Activated naive CD4-positive, alpha-beta T cell treated with anti-CD3 and anti-CD28 coated beads, Interleukin-2, amount 50 U/mL, for 72 hours (primary cell): ENCODE measurements at regions not wholly inside any gene's neighbourhood (a gene's known extent, or its start where the extent isn't known, plus 50 kb on each side); places are given as distances from the start of the nearest gene placed in this dataset.

ENCODE experiments used
- ATAC-seq, 2 donors: fragments of 150-1000 bp; cut with Tn5 transposase; 2 replicates each; pipeline ENCODE4 v1.10.0; 2021; ENCODE audit warnings: mild to moderate bottlenecking in 2 of 2, moderate library complexity in 2 of 2
- DNase-seq, 2 donors: peaks; one replicate each; pipeline ENCODE4 v3.0.0; 2021 to 2022; ENCODE audit warnings: low spot score in 2 of 2
- H3K27ac Mint-ChIP-seq, 2 donors: one replicate each; pipeline ENCODE4 v1.8.0; 2022; ENCODE audit warnings: mild to moderate bottlenecking in 2 of 2, mixed read lengths in 2 of 2
- H3K36me3 Mint-ChIP-seq, 2 donors: one replicate each; pipeline ENCODE4 v1.8.0; 2022; ENCODE audit warnings: mixed read lengths in 2 of 2
- H3K9me3 Mint-ChIP-seq, 2 donors: one replicate each; pipeline ENCODE4 v1.8.0; 2022; ENCODE audit warnings: mixed read lengths in 2 of 2

GRCh38 chr3:10555263-10555662, 49.9 kb upstream of the ATP2B2 start:
- H3K27ac Mint-ChIP-seq, result no peak overlapping the region
- H3K9me3 Mint-ChIP-seq, result no peaks in the 10 kb centered on the region
- no peaks in the 10 kb centered on the region for H3K36me3 Mint-ChIP-seq

GRCh38 chr3:10556312-10556711, 50.9 kb upstream of the ATP2B2 start:
- ATAC-seq, result no peak
- Mint-ChIP-seq H3K36me3 (no peaks in the 10 kb centered on the region), H3K9me3 (no peaks in the 10 kb centered on the region), H3K27ac (no peak overlapping the region)
- DNase-seq, result peak in 1 of 2 donors; percentile 23

More at GRCh38 chr3:10555263-10555662, 49.9 kb upstream of the ATP2B2 start:
- ATAC-seq, result no peak
- peak in 1 of 2 donors; percentile 28 for DNase-seq

GRCh38 chr3:10557250-10557649, 51.9 kb upstream of the ATP2B2 start:
- H3K27ac Mint-ChIP-seq, result no peak overlapping the region
- no peaks in the 10 kb centered on the region for H3K36me3 Mint-ChIP-seq
- DNase-seq (peak in 1 of 2 donors; percentile 34), ATAC-seq (no peak)
- no peaks in the 10 kb centered on the region for H3K9me3 Mint-ChIP-seq

- H3K36me3 Mint-ChIP-seq, result no peaks in the 10 kb centered on the region
- H3K27ac Mint-ChIP-seq, result no peak overlapping the region
- peak; percentile 34 to 93 for ATAC-seq
- H3K9me3 Mint-ChIP-seq, result no peaks in the 10 kb centered on the region
- peak in 1 of 2 donors; percentile 55 for DNase-seq
These were observed 52.5 kb upstream of the ATP2B2 start for GRCh38 chr3:10557781-10558373.

GRCh38 chr3:10558736-10559135, 53.4 kb upstream of the ATP2B2 start:
- no peaks in the 10 kb centered on the region for H3K9me3 Mint-ChIP-seq
- no peak overlapping the region for H3K27ac Mint-ChIP-seq
- no peak for ATAC-seq
- no peak for DNase-seq
- H3K36me3 Mint-ChIP-seq, result no peaks in the 10 kb centered on the region

- H3K27ac Mint-ChIP-seq, result no peak overlapping the region
- no peaks in the 10 kb centered on the region for H3K9me3 Mint-ChIP-seq
- DNase-seq (peak in 1 of 2 donors; percentile 18), ATAC-seq (no peak)
- no peaks in the 10 kb centered on the region for H3K36me3 Mint-ChIP-seq
These were observed 54.9 kb upstream of the ATP2B2 start for GRCh38 chr3:10560060-10560861.

- DNase-seq, result no peak
- Mint-ChIP-seq H3K27ac (no peak overlapping the region), H3K36me3 (no peaks in the 10 kb centered on the region), H3K9me3 (no peaks in the 10 kb centered on the region)
- no peak for ATAC-seq
These were observed 56.0 kb upstream of the ATP2B2 start for GRCh38 chr3:10561162-10561945.

GRCh38 chr3:10561946-10562560, 56.7 kb upstream of the ATP2B2 start:
- DNase-seq (peak in 1 of 2 donors; percentile 7), ATAC-seq (no peak)
- Mint-ChIP-seq H3K36me3 (no peaks in the 10 kb centered on the region), H3K27ac (no peak overlapping the region), H3K9me3 (no peaks in the 10 kb centered on the region)

GRCh38 chr3:10563396-10563795, 58.0 kb upstream of the ATP2B2 start:
- ATAC-seq (no peak), DNase-seq (no peak)
- Mint-ChIP-seq H3K36me3 (no peaks in the 10 kb centered on the region), H3K9me3 (no peaks in the 10 kb centered on the region), H3K27ac (no peak overlapping the region)

- H3K9me3 Mint-ChIP-seq, result no peaks in the 10 kb centered on the region
- H3K27ac Mint-ChIP-seq, result no peak overlapping the region
- DNase-seq, result no peak
- ATAC-seq, result no peak
- no peaks in the 10 kb centered on the region for H3K36me3 Mint-ChIP-seq
These were observed 60.4 kb upstream of the ATP2B2 start for GRCh38 chr3:10565814-10566213.

GRCh38 chr3:10566451-10566850, 61.1 kb upstream of the ATP2B2 start:
- DNase-seq (no peak), ATAC-seq (no peak)
- H3K9me3 Mint-ChIP-seq, result no peaks in the 10 kb centered on the region
- H3K36me3 Mint-ChIP-seq, result no peaks in the 10 kb centered on the region
- no peak overlapping the region for H3K27ac Mint-ChIP-seq

GRCh38 chr3:10568549-10568948, 63.2 kb upstream of the ATP2B2 start:
- no peak overlapping the region for H3K27ac Mint-ChIP-seq
- H3K9me3 Mint-ChIP-seq, result no peaks in the 10 kb centered on the region
- H3K36me3 Mint-ChIP-seq, result no peaks in the 10 kb centered on the region
- ATAC-seq (no peak), DNase-seq (no peak)

GRCh38 chr3:10570196-10570946, 65.0 kb upstream of the ATP2B2 start:
- Mint-ChIP-seq H3K36me3 (no peaks in the 10 kb centered on the region), H3K9me3 (no peaks in the 10 kb centered on the region), H3K27ac (no peak overlapping the region)
- ATAC-seq, result no peak
- DNase-seq, result no peak

- Mint-ChIP-seq H3K27ac (no peak overlapping the region), H3K36me3 (no peaks in the 10 kb centered on the region), H3K9me3 (no peaks in the 10 kb centered on the region)
- ATAC-seq, result no peak
- DNase-seq, result no peak
These were observed 68.8 kb upstream of the ATP2B2 start for GRCh38 chr3:10574101-10574620.

- Mint-ChIP-seq H3K9me3 (no peaks in the 10 kb centered on the region), H3K27ac (no peak overlapping the region), H3K36me3 (no peaks in the 10 kb centered on the region)
- ATAC-seq (no peak), DNase-seq (no peak)
These were observed 70.3 kb upstream of the ATP2B2 start for GRCh38 chr3:10575601-10576160.

- Mint-ChIP-seq H3K9me3 (no peaks in the 10 kb centered on the region), H3K27ac (no peak overlapping the region), H3K36me3 (no peaks in the 10 kb centered on the region)
- DNase-seq (no peak), ATAC-seq (no peak)
These were observed 72.1 kb upstream of the ATP2B2 start for GRCh38 chr3:10577486-10577885.
